GM13976 (cell line): ENCODE measurements at regions not wholly inside any gene's neighbourhood (a gene's known extent, or its start where the extent isn't known, plus 50 kb on each side); places are given as distances from the start of the nearest gene placed in this dataset.

Experiments used
- DNase-seq: peaks from one replicate; pipeline ENCODE4 v3.0.0; 2012; ENCODE audit warnings: low spot score
- CTCF ChIP-seq: IDR thresholded peaks from 2 replicates; pipeline ENCODE4 v1.5.1; 2012; ENCODE audit warnings: borderline replicate concordance, mild to moderate bottlenecking; ENCODE audit not compliant: insufficient read depth; ENCODE audit errors: extremely low read depth, missing control alignments, control extremely low read depth
- in situ Hi-C: fragments of 300-500 bp; cut with MboI; formaldehyde crosslinking; loops from one replicate; pipeline ENCODE4 v1.12.0; 2022; ENCODE audit warnings: low sequenced_read_pairs, mixed read lengths, inconsistent platforms; ENCODE audit not compliant: unreplicated experiment

DNA sequence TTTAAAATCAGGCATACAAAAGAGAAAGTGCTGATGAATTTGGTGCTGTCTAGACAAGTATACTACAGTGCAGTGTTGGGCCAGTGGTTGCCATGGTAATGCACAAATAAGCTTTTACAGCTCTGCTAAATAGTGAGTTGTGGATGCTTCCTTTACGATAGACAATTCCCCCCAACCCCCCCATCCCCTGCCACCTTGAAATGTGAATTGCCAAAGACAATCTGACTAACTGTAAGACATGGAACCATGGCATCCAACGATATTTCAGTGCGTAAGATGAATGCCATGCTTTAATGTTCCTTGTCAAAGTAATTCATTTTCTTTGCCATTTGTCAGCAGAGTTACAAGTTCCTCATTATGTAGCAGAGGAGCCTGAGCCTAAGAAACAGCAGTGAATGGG lies 91.5 kb upstream of the NREP start:
- no peak for TF ChIP-seq CTCF
- in situ Hi-C loops: no loop called here
- no peak for DNase-seq

DNA sequence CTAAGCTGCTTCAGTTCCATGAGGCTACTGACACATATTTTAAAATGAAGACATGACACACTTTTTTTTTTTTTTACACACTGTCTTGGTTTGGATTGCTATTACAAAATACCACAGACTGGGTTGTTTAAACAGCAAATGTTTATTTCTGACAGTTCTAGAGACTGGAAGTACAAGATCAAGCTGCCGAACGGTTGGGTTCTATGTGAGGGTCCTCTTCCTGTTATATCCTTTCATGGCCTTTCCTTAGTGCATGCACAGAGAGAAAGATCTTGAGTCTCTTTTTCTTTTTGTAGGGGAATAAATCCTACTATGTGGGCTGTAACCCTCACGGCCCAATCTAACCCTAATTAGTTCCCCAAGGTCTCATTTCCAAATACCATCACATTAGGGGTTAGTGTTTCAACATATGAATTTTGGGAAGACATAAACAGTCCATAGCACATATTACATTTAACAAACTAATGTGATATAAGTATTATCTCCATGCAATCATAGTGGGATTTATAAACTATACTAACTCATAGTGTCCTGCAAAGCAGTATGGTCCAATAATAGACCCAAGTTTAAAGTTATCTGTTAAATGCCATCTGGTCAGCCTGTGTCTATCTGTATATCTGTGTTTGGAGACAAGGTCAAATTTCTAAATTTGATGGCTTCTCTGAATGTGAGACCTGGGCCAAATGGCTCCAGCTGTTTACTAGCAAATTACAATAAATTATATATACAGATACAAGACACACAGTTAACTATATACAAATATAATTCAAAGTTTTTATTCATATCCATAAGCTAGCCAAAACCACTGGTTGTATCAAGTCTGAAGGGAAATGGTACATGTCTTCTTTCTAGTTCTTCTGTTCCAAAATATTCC lies 90.3 kb upstream of the NREP start:
- TF ChIP-seq CTCF: no peak
- no peak for DNase-seq
- in situ Hi-C loops: no loop called here

DNA sequence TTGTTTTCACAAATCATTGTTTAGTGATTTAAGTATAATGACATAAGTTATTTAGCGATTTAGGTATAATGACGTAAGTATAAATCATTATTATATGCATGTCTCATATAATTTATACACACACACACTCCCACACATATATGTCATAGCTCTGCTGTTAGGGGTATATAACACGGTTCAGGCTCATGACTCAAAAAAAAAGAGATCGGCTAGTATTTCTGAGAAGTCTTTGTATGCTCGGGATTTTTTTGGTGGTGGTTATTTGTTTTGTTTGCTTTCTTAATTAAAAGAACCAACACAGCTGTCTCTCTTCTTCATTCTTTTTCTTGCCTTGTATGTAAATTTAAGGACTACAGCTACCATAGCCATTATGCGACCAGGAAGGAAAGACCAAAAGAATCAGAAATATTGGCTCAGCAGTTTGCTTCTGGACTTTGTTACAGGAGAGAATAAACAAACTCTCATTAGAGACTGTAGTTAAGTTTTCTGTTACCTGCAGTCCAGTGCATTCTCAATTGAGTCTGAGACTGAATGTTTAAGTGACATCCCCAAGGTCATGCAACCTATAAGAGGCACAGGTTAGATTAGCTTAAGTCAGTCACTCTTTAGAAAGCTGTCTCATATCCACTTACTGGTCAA lies 83.2 kb upstream of the NREP start:
- in situ Hi-C loops: no loop called here

DNA sequence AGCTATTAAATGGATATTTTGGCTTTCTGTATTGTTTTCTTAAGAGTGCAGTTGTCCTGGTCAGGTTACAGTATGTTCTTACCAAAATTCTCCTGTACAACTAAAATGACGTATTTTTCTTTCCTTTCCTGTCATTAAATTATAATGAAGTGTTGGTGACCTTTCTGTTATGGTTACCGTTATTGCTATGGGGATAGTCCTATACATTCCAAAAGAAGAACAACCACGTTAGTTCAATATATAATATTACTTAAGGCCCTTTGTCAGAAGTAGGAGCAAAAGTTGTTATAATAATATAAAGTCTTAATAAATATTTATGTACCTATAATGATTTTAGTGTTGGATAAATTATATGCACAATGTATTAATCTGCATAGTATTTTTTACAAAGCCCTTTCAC lies 82.4 kb upstream of the NREP start:
- no peak for TF ChIP-seq CTCF
- in situ Hi-C loops: no loop called here

More for the DNA sequence above, 83.2 kb upstream of the NREP start:
- no peak for TF ChIP-seq CTCF
- DNase-seq: no peak

DNA sequence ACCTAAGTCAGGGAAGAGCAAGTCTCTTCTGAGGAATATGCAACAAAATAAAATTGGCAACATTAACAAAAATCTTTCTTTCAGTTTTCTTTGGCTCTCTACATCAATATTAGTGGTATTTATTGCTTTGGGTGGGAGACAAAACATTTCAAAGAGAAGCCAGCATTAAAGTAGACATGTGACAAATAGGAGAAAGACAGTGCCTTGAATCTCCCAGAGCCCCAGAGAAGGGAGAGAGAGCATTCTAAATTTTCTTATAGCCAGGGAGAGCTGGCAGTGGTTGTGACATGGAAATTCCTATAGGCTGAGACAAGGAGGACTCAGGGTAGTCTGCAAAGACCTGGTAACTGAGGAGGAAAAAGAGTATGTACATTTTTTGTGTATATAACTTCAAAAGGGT lies 79.4 kb upstream of the NREP start:
- no peak for DNase-seq
- in situ Hi-C loops: no loop called here
- TF ChIP-seq CTCF: no peak

More for the DNA sequence above, 82.4 kb upstream of the NREP start:
- no peak for DNase-seq

DNA sequence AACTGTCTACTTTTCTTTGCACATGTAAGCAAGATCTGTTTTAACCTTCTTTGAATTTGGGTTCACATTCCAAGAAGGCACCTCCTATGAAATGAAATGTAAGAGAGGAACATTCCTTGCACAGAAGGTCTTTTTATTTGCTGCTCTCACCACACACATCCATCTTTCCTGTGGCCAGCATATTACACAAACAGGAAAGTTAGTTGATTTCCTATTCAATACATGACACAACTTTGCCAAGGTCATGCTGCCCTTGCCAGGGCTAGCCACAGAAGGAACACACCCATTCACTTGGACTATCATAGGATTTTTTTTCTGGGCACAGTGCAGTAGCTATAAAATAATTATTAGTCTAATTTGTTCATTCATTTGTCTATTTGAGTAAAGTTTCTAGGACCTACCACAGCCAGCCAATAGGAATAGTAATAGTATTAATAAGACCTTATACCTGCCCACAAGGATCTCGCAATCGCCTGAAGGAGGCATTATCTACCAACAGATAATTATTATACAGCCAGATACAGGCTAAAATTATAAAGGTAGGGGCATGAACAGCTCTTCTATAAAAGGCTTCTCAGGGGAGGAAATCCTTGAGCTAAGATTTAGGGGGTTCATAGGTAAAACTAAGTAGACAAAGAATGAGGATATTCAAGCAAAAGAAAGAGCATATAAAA lies 78.1 kb upstream of the NREP start:
- TF ChIP-seq CTCF: no peak
- in situ Hi-C loops: no loop called here
- no peak for DNase-seq
